Astrocyte of the cerebellum (primary cell): ENCODE measurements at regions not wholly inside any gene's neighbourhood (a gene's known extent, or its start where the extent isn't known, plus 50 kb on each side); places are given as distances from the start of the nearest gene placed in this dataset.

Experiments
- DNase-seq: peaks from one replicate; pipeline ENCODE4 v3.0.0-alpha.2; 2011; ENCODE audit warnings: low read depth
- H3K4me3 ChIP-seq: 2 replicates; pipeline ENCODE4 v1.5.1; 2011; ENCODE audit warnings: mild to moderate bottlenecking, low read depth, low read length, moderate library complexity
- CTCF ChIP-seq: IDR thresholded peaks from 2 replicates; pipeline ENCODE4 v1.5.1; 2012; ENCODE audit warnings: low read length, low read depth, moderate library complexity, mild to moderate bottlenecking; ENCODE audit errors: missing control alignments
- in situ Hi-C: cut with HindIII; loops from 2 replicates; pipeline ENCODE4 v1.10.0; 2017; ENCODE audit warnings: low sequenced_read_pairs

DNA sequence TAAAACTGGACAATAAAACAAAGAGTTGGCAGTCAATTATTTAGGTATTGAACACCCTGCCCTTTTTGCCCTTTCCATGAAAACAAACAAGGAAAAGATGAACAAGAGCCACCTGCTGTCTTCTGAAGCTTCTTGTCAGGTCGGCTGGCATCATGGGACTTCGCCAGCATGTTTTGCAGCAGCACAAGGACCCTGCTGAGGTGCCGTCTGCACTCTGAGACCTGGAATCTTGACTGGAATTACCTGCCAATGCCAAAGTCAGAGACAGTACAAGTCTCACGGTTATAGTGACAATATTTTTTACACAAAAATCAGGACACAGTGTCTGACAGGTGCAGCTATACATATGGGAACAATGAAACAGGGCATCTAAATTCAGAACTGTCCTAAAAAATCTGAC lies 284.5 kb downstream of the GASK1B start:
- DNase-seq, result no peak
- in situ Hi-C loops, result no loop called here
- TF ChIP-seq CTCF, result no peak
- H3K4me3 ChIP-seq, result no peak overlapping the region

GRCh38 chr4:157887316-157887715 lies 285.5 kb downstream of the GASK1B start:
- in situ Hi-C loops, result no loop called here
- no peak for TF ChIP-seq CTCF
- H3K4me3 ChIP-seq, result no peak overlapping the region
- no peak for DNase-seq

GRCh38 chr4:157886645-157887044 lies 286.2 kb downstream of the GASK1B start:
- no peak for TF ChIP-seq CTCF
- DNase-seq, result no peak
- H3K4me3 ChIP-seq, result no peak overlapping the region
- in situ Hi-C loops, result no loop called here

DNA sequence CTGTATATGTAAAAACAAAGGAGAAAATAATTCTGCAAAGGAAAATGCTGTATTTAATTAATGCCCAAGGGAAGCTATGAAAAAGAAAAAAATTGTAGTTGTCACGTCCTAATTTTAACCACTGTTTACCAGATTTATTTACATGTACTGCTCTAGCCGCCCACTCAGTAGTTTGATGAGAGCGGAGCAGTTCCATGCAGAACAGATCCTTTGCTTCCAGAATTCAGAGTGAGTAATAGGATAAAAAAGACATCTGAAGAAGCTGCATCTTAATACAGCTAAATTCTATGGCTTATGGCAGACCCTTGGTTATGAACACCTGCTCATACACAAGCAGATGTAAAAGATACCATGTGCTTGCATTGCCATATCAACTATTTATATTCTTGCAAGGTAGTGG lies 287.0 kb downstream of the GASK1B start:
- no peak for TF ChIP-seq CTCF
- no peak overlapping the region for H3K4me3 ChIP-seq
- in situ Hi-C loops, result no loop called here

GRCh38 chr4:157882901-157883300 lies 289.9 kb downstream of the GASK1B start:
- no peak for TF ChIP-seq CTCF
- in situ Hi-C loops, result no loop called here
- no peak overlapping the region for H3K4me3 ChIP-seq
- no peak for DNase-seq

More for the DNA sequence above, 287.0 kb downstream of the GASK1B start:
- no peak for DNase-seq

DNA sequence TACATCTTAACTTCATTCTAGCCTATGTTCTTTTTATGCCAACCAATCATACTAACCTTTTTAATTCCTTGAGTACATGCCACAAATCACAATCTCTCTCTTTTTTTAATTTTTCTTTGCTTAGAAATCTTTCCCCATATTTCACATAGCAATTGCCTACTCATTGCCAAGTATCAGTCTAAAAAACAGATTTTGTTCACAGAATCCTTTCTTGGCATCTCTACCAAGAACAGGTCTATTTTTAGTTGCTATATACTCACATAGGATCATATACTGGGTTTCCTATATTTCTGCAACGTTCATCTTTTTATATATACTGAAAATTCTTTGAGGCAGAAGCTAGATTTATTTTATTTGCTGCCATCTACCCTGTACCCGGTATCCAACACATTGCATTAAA lies 292.1 kb downstream of the GASK1B start:
- no peak for DNase-seq
- in situ Hi-C loops, result no loop called here
- no peak overlapping the region for H3K4me3 ChIP-seq
- no peak for TF ChIP-seq CTCF

DNA sequence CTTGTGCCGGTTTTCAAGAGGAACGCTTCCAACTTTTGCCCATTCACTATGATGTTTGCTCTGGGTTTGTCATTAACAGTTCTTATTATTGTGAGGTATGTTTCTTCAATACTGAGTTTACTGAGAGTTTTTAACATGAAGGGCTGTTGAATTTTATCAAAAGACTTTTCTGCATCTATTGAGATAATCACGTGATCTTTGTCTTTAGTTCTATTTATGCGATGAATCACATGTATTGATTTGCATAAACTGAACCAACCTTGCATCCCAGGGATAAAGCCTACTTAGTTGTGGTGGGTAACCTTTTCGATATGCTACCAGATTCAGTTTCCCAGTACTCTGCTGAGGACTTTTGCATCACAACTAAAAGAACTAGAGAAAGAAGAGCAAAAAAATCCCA lies 318.0 kb downstream of the GASK1B start:
- no peak overlapping the region for H3K4me3 ChIP-seq
- in situ Hi-C loops, result no loop called here
- no peak for DNase-seq
- no peak for TF ChIP-seq CTCF
